ENCODE measurements at regions not wholly inside any gene's neighbourhood (a gene's known extent, or its start where the extent isn't known, plus 50 kb on each side); places are given as distances from the start of the nearest gene placed in this dataset.

GRCh38 chr1:218079820-218080219, 205.3 kb upstream of the RRP15 start:
- WGBS (ENCODE audit: extremely low coverage, insufficient read length, low lambda C conversion rate): no CpG with 5 or more reads among the region's 5 CpGs
- Mint-ChIP-seq H3K36me3 (ENCODE audit: insufficient read depth in 1 of 3, low read depth in 3 of 3) (no peaks in the 10 kb centered on the region; a peak in 1 of 7 replicates), H3K27ac (no peak overlapping the region; a peak in 1 of 7 replicates), H3K27me3 (ENCODE audit: low read depth) (no peaks in the 10 kb centered on the region; the same call in 1 of the 2 replicates), H3K4me3 (no peak overlapping the region), H3K4me1 (peaks cover 5 to 13% of the 10 kb centered on the region in 2 experiments), H3K9me3 (peaks cover 0 to 3% of the 10 kb centered on the region in 2 experiments; a peak in 2 of 5 replicates)
- Histone ChIP-seq H3K23ac (ENCODE audit: insufficient read length, low read depth, low read length) (no peak overlapping the region), H3K4ac (ENCODE audit: low read depth, low read length) (no peak overlapping the region), H3K4me2 (ENCODE audit: insufficient read depth, insufficient read length, low read length) (no peak overlapping the region), H3K79me1 (ENCODE audit: insufficient read depth, low read depth, low read length, poor library complexity, severe bottlenecking) (no peaks in the 10 kb centered on the region), H2AK5ac (ENCODE audit: insufficient read length, low read length) (no peak overlapping the region), H3K18ac (ENCODE audit: insufficient read length, low read depth, low read length) (no peak overlapping the region), H3K23me2 (ENCODE audit: insufficient read length, low read depth, low read length, poor library complexity, severe bottlenecking) (no peaks in the 10 kb centered on the region), H3K56ac (ENCODE audit: insufficient read length, low read depth, low read length) (no peak overlapping the region), H3K9ac (ENCODE audit: extremely low read depth, insufficient read length, low read length) (no peak overlapping the region), H4K5ac (ENCODE audit: insufficient read length, low read depth, low read length) (no peak overlapping the region), H3K4me1 (ENCODE audit: insufficient read depth, low read length) (no peaks in the 10 kb centered on the region), H3T11ph (ENCODE audit: low read length) (no peak overlapping the region), H3K27me3 (ENCODE audit: insufficient read depth, low read length) (no peaks in the 10 kb centered on the region), H4K20me1 (ENCODE audit: control insufficient read depth, insufficient read depth, insufficient read length) (no peaks in the 10 kb centered on the region), H2BK20ac (ENCODE audit: low read depth, low read length, poor library complexity, severe bottlenecking) (no peak overlapping the region), H3K27ac (ENCODE audit: insufficient read length, low read depth, low read length) (no peak overlapping the region), H3K14ac (ENCODE audit: insufficient read depth, low read length) (no peak overlapping the region), H3K9me3 (ENCODE audit: control insufficient read depth, low read depth, low read length) (no peaks in the 10 kb centered on the region), H4K91ac (ENCODE audit: insufficient read length, low read depth, low read length) (no peak overlapping the region), H2BK5ac (ENCODE audit: insufficient read length, low read length) (no peak overlapping the region), H4K8ac (replicated peaks; ENCODE audit: insufficient read length, low read depth, low read length) (no peak overlapping the region), H2BK15ac (ENCODE audit: low read depth, low read length) (no peak overlapping the region), H2AFZ (ENCODE audit: low read length) (no peak overlapping the region), H3K79me2 (ENCODE audit: insufficient read depth, low read length) (no peaks in the 10 kb centered on the region), H2BK12ac (ENCODE audit: insufficient read length, low read depth, low read length) (no peak overlapping the region), H2BK120ac (ENCODE audit: low read depth, low read length, poor library complexity, severe bottlenecking) (no peak overlapping the region)
- no peak for TF ChIP-seq CTCF (conservative IDR thresholded peaks at IDR 0.05)
- no peak for DNase-seq

All from H9 (cell line).